ENCODE measurements at regions not wholly inside any gene's neighbourhood (a gene's known extent, or its start where the extent isn't known, plus 50 kb on each side); places are given as distances from the start of the nearest gene placed in this dataset.
A peak's percentile ranks its signal among the peaks of the same experiment; 100 is the strongest.
"Not testable (repeated sequence)": the region's sequence is repeated elsewhere in the genome, so short reads cannot be mapped to it uniquely, and the experiment has no call there.

DNA sequence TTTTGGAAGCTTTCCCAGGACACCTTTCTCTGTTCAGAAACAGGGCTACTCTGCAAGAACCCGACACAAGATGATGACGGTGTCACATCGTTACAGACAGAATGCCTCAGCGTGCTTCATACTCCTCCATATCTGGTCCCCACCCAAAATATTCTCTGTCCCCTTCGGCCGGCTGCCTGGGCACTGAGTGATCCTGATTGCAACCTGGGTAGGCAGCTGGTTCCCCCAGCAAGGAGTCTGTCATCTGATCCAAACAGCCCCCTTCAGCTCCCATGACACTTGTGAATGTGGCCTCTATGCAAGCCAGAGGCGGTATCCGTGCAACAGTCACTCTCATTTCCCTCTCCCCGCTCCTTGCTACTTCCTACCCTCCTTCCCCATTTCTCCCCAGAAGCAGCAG lies 431.7 kb upstream of the B3GAT1 start:
- DNase-seq (ENCODE audit: low spot score) = no peak

DNA sequence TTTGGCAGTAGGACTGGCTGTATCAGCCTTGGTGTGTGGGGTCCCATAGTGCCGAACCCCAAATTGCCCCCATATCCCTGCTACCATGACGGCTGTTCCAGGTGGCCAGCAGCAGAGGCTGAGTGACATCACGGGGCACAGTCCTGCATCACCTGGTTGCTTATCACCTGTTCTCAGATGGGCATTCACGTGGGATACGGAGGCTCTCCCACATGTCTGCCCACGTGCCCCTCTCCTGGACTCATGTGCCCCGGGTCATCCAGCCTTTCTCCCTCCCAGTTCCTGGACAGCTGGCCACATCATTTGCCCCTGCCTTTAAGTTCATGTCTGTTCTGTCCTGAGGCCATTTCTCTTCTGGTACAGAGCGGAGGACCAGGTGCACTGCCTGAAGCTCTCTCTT lies 431.0 kb upstream of the B3GAT1 start:
- DNase-seq (ENCODE audit: low spot score) = no peak

DNA sequence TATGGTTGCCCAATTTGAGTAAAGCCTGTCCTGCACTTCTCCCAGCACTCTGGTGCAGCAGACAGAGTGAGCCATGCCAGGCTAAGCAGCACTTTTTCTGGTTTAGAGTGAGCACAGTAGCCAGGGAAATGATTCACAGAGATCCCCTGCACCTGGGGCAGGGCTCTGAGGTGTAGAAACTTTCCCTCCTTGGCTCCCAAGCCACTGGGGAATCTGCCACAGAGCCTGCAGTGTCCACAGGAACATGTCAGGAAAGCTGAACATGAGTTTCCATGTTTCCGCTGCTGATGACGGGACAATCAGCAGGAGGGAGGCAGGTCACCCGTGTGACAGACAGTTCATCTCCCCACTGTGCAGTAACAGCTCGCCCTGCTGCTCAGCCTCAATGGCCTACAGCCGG lies 429.9 kb upstream of the B3GAT1 start:
- DNase-seq (ENCODE audit: low spot score) = no peak

DNA sequence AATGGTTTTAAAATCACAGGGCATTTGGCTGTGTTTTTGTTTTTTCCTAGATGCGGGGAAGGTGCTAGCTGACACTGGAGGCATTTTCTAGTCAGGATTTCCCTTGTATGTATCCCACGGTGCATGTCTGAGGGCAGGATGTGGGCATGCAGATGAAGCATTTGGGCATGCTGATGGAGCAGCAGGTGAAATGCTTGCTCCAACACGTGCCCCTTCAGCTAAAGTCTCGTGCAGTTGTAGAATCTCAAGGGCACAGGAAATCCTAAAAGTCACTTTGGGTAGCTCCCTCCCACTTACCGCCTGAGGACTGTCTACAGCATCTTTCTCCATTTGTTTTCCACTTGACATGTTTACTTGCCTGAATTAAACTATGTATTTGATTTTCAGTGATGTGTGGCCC lies 429.4 kb upstream of the B3GAT1 start:
- DNase-seq (ENCODE audit: low spot score) = no peak

DNA sequence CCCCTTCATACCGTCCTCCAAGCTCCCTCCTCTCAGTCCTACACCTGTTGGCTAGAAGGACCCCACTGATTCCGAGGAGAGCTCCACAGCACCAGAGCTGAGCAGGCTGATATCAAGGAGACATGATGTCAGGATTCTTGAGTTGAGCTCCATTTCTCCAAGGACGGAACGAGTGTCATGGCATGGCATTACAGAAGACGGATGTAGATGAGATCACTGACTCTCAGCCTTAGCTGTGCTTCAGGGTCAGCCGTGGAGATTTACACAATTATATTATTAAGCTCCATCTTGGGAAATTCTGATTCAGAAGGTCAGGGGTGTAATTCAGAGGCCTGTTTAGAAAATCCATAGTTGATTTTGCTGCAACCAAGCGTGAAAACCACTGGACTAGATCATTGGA lies 428.9 kb upstream of the B3GAT1 start:
- DNase-seq (ENCODE audit: low spot score) = no peak

DNA sequence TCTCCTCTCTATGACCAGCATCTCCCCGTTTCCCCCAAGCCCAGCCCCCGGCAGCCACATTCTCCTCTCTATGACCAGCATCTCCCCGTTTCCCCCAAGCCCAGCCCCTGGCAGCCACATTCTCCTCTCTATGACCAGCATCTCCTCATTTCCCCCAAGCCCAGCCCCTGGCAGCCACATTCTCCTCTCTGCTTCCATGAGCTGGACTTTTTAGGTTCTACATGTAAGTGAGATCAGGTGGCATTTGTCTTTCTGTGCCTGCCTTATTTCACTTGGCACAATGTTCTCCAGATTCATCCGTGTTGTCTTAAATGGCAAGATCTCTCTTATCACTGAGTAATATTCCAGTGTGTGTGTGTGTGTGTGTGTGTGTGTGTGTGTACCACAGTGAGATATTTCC lies 428.1 kb upstream of the B3GAT1 start:
- not testable (repeated sequence) for DNase-seq (ENCODE audit: low spot score)

DNA sequence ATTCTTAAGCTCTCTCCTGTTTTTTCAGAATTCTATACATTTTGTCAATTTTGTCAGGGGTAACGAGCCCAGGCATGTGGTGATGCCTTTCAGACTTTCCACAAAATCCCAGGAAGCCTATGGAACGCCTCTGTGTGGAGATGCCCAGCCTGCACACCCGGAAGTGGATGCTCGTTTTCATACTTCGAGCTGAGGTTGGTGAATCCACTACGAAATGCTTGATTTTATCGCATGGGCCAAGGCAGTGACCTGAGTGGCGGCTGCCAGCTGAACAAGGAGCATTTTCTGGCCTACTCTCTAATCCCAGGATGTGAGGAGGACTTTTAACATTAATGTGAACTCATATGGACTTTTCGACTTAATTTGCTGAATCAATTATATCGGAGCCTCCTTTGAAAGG lies 426.7 kb upstream of the B3GAT1 start:
- no peak for DNase-seq (ENCODE audit: low spot score)

GRCh38 chr11:134837887-134838232 lies 425.8 kb upstream of the B3GAT1 start:
- no peak for DNase-seq (ENCODE audit: low spot score)

- peak; percentile 3 for DNase-seq (ENCODE audit: low spot score)
These were observed 425.3 kb upstream of the B3GAT1 start for GRCh38 chr11:134837166-134837886.

- DNase-seq (ENCODE audit: low spot score) = no peak
These were observed 424.5 kb upstream of the B3GAT1 start for GRCh38 chr11:134836561-134836960.

- DNase-seq (ENCODE audit: low spot score) = no peak
These were observed 423.5 kb upstream of the B3GAT1 start for GRCh38 chr11:134835561-134835960.

DNA sequence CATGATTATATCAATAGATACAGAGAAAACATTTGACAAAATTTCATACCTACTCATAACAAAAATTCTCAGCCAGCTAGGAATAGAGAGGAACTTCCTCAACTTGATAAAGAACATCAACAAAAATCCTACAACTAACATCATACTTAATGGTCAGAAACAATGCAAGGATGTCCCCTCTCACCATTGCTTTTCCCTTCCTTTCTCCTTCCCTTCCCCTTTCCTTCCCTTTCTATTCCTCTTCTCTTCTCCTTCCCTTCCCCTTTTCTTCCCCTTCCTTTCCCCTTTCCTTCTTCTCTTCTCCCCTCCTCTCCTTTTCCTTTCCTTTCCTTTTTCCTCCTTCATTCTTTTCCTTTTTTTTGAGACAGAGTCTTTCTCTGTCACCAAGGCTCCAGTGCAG lies 418.3 kb upstream of the B3GAT1 start:
- no peak for DNase-seq (ENCODE audit: low spot score)

GRCh38 chr11:134823970-134824369 lies 411.9 kb upstream of the B3GAT1 start:
- no peak for DNase-seq (ENCODE audit: low spot score)

DNA sequence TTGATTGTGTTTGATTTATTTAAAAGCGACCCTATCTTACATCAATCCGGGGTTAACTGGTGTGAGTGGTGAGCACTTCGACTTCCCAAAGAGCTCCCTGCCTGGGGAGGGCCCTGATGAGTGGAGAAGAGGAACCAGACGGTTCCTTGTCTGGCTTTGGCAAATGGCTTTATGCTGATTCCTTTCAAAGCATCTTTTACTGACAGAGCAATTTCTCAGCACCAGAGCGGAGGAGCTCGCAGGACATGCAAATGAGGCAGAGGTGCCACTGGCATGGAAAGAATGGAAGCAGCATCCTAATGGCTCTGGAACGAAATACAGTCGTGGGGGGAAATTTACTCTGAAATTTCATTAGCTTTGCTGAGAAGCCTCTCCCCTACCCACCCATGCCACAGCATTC lies 410.9 kb upstream of the B3GAT1 start:
- no peak for DNase-seq (ENCODE audit: low spot score)

DNA sequence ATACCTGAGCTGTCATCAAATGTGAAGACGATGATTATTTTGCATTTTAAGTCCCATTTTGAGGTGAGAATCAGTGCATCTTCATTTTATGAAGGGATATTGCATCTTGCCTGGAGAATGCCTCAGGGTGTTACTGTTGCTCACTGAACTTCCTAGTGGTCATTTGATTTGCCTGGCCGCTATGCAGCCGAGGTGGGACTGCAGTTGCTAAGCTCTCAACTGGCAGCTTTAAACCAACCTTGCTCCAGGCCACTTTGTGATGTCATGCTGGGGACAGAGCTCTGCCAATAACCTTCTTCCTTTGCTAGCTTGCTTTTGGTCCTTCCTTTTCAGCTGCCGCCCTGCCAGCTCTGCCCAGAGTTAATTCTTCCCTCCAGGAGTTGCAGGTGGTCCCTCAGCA lies 409.4 kb upstream of the B3GAT1 start:
- DNase-seq (ENCODE audit: low spot score) = no peak

GRCh38 chr11:134819041-134819440 lies 407.0 kb upstream of the B3GAT1 start:
- DNase-seq (ENCODE audit: low spot score) = no peak

DNA sequence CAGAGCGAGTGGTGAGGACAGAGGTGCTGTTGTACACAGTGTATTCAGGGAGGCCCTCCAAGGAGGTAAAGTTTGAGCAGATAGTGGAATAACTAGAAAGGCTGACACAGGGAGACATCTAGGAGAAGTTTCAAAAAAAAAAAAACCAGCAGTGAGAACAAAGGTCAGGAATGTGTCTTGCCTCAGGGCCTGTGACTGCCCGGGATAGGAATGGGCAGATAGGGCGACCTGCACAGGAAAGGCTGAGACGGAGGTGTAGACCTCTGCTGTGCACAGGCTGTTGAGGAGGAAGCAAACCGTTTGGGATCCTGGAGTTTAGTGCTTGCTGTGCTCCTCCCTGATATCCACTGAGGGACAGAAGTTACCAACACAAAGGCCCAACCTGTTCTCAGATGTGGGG lies 406.5 kb upstream of the B3GAT1 start:
- DNase-seq (ENCODE audit: low spot score) = no peak

GRCh38 chr11:134815404-134815803 lies 403.4 kb upstream of the B3GAT1 start:
- DNase-seq (ENCODE audit: low spot score) = no peak

- no peak for DNase-seq (ENCODE audit: low spot score)
These were observed 396.0 kb upstream of the B3GAT1 start for GRCh38 chr11:134807997-134808396.

GRCh38 chr11:134802598-134802997 lies 390.6 kb upstream of the B3GAT1 start:
- DNase-seq (ENCODE audit: low spot score) = no peak

DNA sequence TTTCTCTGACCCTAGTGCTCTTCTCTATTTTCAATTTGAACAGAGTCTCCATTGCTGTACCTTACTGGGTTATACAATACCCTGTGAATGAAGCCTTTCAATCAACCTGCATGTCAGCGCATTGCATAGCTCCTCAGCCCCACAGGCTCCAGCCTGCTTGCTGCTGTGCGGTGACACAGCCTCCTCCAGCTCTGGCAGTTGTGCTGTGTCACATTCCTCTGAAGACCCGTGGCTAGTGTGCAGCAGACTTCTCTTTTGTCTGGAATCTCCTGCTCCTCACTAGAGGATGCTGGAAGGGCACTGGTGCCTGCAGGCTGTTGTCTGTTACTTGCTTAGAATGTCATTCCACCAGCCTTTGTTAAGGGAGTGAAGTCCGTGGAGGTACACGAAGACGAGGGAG lies 390.1 kb upstream of the B3GAT1 start:
- DNase-seq (ENCODE audit: low spot score) = peak; percentile 31

DNA sequence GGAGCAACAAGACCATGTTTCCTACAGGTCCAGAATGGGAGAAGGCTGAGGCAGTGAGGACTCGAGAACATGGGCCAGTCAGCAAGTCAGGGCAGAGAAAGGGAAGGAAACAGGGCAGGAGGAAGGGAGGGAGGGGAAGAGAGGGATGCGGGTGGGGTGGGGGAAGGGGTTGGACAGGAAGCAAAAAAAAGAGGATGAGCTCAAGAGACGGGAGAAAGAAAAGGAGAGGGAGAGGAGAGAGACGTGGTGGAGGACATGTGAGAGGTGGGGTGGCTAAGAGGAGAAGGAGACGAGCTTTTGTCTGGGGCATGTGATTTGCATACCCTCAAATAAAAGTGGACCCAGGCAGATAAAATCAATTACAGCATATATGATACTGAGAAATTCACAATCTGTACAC lies 389.5 kb upstream of the B3GAT1 start:
- DNase-seq (ENCODE audit: low spot score) = no peak

GRCh38 chr11:134800826-134801225 lies 388.8 kb upstream of the B3GAT1 start:
- no peak for DNase-seq (ENCODE audit: low spot score)

GRCh38 chr11:134800130-134800529 lies 388.1 kb upstream of the B3GAT1 start:
- no peak for DNase-seq (ENCODE audit: low spot score)

DNA sequence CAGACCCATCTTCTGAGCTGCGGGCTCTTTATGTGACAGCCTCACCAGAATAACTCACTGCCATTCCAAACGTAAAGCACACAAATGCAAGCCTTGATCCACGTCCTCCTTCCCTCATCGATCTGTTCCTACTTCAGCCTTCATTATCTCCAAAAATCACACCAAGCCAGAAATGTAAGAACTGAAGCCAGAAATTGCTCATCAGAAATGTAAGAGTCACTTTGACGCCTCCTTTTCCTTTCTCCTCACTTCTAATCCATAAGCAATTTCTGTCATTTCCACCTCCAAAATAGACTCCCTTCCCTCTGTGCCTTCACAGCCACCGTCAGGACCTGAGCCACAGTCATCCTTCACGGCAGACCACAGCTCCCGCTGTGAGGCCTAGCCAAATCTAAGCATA lies 387.3 kb upstream of the B3GAT1 start:
- no peak for DNase-seq (ENCODE audit: low spot score)
